Pulmonary artery endothelial cell (primary cell): ENCODE measurements at regions not wholly inside any gene's neighbourhood (a gene's known extent, or its start where the extent isn't known, plus 50 kb on each side); places are given as distances from the start of the nearest gene placed in this dataset.
"Not testable (repeated sequence)": the region's sequence is repeated elsewhere in the genome, so short reads cannot be mapped to it uniquely, and the experiment has no call there.

ENCODE experiments used
- DNase-seq: peaks from one replicate; pipeline ENCODE4 v3.0.0-alpha.2; 2011; ENCODE audit warnings: low read depth, low spot score

- DNase-seq, result no peak
Observed at GRCh38 chr3:22373827-22374226, 622.8 kb upstream of the ZNF385D start.

- DNase-seq, result no peak
Observed at GRCh38 chr3:22377421-22377820, 626.4 kb upstream of the ZNF385D start.

GRCh38 chr3:22378869-22379268 lies 627.9 kb upstream of the ZNF385D start:
- no peak for DNase-seq

GRCh38 chr3:22380253-22380652 lies 629.2 kb upstream of the ZNF385D start:
- DNase-seq, result no peak

GRCh38 chr3:22381564-22381963 lies 630.6 kb upstream of the ZNF385D start:
- DNase-seq, result not testable (repeated sequence)

- no peak for DNase-seq
Observed at GRCh38 chr3:22383285-22383684, 632.3 kb upstream of the ZNF385D start.

GRCh38 chr3:22386107-22386506 lies 635.1 kb upstream of the ZNF385D start:
- no peak for DNase-seq

- DNase-seq, result no peak
Observed at GRCh38 chr3:22392286-22392685, 641.3 kb upstream of the ZNF385D start.

GRCh38 chr3:22392859-22393258 lies 641.8 kb upstream of the ZNF385D start:
- no peak for DNase-seq

- DNase-seq, result no peak
Observed at GRCh38 chr3:22399566-22399965, 648.6 kb upstream of the ZNF385D start.

GRCh38 chr3:22401499-22401898 lies 650.5 kb upstream of the ZNF385D start:
- no peak for DNase-seq

- DNase-seq, result no peak
Observed at GRCh38 chr3:22414239-22414638, 663.2 kb upstream of the ZNF385D start.

GRCh38 chr3:22416838-22417446 lies 665.9 kb upstream of the ZNF385D start:
- not testable (repeated sequence) for DNase-seq

- DNase-seq, result no peak
Observed at GRCh38 chr3:22419261-22419660, 668.3 kb upstream of the ZNF385D start.

- no peak for DNase-seq
Observed at GRCh38 chr3:22421589-22421988, 670.6 kb upstream of the ZNF385D start.

- DNase-seq, result no peak
Observed at GRCh38 chr3:22431334-22431733, 680.3 kb upstream of the ZNF385D start.

- no peak for DNase-seq
Observed at GRCh38 chr3:22439626-22440025, 688.6 kb upstream of the ZNF385D start.

- no peak for DNase-seq
Observed at GRCh38 chr3:22441711-22442110, 690.7 kb upstream of the ZNF385D start.

GRCh38 chr3:22443571-22444233 lies 692.7 kb upstream of the ZNF385D start:
- no peak for DNase-seq

GRCh38 chr3:22445336-22445735 lies 694.3 kb upstream of the ZNF385D start:
- DNase-seq, result not testable (repeated sequence)

GRCh38 chr3:22450786-22451400 lies 699.9 kb upstream of the ZNF385D start:
- DNase-seq, result no peak

- no peak for DNase-seq
Observed at GRCh38 chr3:22451501-22451900, 700.5 kb upstream of the ZNF385D start.
